ENCODE measurements at regions not wholly inside any gene's neighbourhood (a gene's known extent, or its start where the extent isn't known, plus 50 kb on each side); places are given as distances from the start of the nearest gene placed in this dataset.

GRCh38 chr17:63095879-63096278, 129.8 kb downstream of the TANC2 start:
- no peak for TF ChIP-seq POLR2AphosphoS5 (IDR thresholded peaks at IDR 0.05; ENCODE audit: low read depth)
- TF ChIP-seq CTCF (conservative IDR thresholded peaks at IDR 0.05; ENCODE audit: low read depth in 2 of 2): no peak
- TF ChIP-seq ETS1 (IDR thresholded peaks at IDR 0.05): no peak
- TF ChIP-seq ZNF331 (CRISPR knock-in tag; IDR thresholded peaks at IDR 0.05; ENCODE audit: low read depth): no peak
- TF ChIP-seq REST (IDR thresholded peaks at IDR 0.05; ENCODE audit: unreplicated experiment): no peak
